OCI-LY7 (cell line): ENCODE measurements at regions not wholly inside any gene's neighbourhood (a gene's known extent, or its start where the extent isn't known, plus 50 kb on each side); places are given as distances from the start of the nearest gene placed in this dataset.
"Not testable (repeated sequence)": the region's sequence is repeated elsewhere in the genome, so short reads cannot be mapped to it uniquely, and the experiment has no call there.

ENCODE experiments used
- EZH2phosphoT487 ChIP-seq: fragments of 200-600 bp; sonication (generic); IDR thresholded peaks from 2 replicates; pipeline ENCODE4 v1.6.1; 2018; ENCODE audit warnings: low read depth, borderline replicate concordance, mild to moderate bottlenecking, mixed run types, antibody characterized with exemption, low read length, moderate library complexity, mixed read lengths
- TF ChIP-seq, protein P1 (sequence below): fragments of 200-600 bp; sonication (generic); conservative IDR thresholded peaks from 2 replicates; pipeline ENCODE4 v1.5.1; 2014; ENCODE audit warnings: mild to moderate bottlenecking, antibody characterized with exemption, low read length, moderate library complexity, mixed read lengths

DNA sequence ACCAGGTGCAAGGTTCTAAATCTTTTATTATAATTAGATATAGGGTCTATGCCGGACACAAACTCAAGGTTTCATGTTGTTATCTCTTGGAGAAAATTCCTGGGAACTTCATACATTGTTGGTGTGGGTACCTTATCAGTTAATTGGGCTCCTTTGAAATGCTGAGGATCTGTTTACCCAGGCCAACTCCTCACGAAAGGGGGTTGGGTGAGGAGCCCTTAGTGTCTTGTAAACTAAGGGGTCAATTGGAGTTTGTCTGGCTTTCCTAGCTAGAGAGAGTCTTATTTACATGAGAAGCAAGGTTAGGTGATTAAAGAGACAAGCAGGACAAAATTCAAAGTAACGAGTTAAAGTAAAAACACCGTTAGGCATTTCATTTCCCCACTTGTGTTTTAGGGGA, 670.9 kb downstream of the TMEM121 start:
- TF ChIP-seq, protein P1, sequence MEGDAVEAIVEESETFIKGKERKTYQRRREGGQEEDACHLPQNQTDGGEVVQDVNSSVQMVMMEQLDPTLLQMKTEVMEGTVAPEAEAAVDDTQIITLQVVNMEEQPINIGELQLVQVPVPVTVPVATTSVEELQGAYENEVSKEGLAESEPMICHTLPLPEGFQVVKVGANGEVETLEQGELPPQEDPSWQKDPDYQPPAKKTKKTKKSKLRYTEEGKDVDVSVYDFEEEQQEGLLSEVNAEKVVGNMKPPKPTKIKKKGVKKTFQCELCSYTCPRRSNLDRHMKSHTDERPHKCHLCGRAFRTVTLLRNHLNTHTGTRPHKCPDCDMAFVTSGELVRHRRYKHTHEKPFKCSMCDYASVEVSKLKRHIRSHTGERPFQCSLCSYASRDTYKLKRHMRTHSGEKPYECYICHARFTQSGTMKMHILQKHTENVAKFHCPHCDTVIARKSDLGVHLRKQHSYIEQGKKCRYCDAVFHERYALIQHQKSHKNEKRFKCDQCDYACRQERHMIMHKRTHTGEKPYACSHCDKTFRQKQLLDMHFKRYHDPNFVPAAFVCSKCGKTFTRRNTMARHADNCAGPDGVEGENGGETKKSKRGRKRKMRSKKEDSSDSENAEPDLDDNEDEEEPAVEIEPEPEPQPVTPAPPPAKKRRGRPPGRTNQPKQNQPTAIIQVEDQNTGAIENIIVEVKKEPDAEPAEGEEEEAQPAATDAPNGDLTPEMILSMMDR = not testable (repeated sequence)
- TF ChIP-seq EZH2phosphoT487 = not testable (repeated sequence)
